Keratinocyte (primary cell): ENCODE measurements at regions not wholly inside any gene's neighbourhood (a gene's known extent, or its start where the extent isn't known, plus 50 kb on each side); places are given as distances from the start of the nearest gene placed in this dataset.

Source experiments
- CTCF ChIP-seq, 3 experiments: IDR thresholded peaks in 1 of 3; conservative IDR thresholded peaks in 1 of 3; optimal IDR thresholded peaks in 1 of 3; 2 replicates in 2 of 3; 3 replicates in 1 of 3; pipeline versions ENCODE3 to v1.5.1; 2011; ENCODE audit warnings: low read length in 3 of 3, mild to moderate bottlenecking in 3 of 3, moderate library complexity in 2 of 3, control low read depth in 1 of 3, inconsistent platforms in 1 of 3; ENCODE audit not compliant: insufficient read depth in 2 of 3; ENCODE audit errors: extremely low read depth in 1 of 3
- EZH2 ChIP-seq: IDR thresholded peaks from one replicate; pipeline ENCODE4 v1.6.1; 2012; ENCODE audit warnings: inconsistent platforms, mild to moderate bottlenecking, low read length, moderate library complexity

GRCh38 chr2:15795426-15795825, 144.9 kb upstream of the MYCN start:
- no peak for TF ChIP-seq CTCF (optimal IDR thresholded peaks at IDR 0.05 in 1 of 3, IDR thresholded peaks at IDR 0.05 in 1 of 3, conservative IDR thresholded peaks at IDR 0.05 in 1 of 3; ENCODE audit: extremely low read depth in 1 of 3, insufficient read depth in 2 of 3, low read length in 3 of 3)
- no peak for TF ChIP-seq EZH2
